Type B pancreatic cell (in vitro differentiated cells): ENCODE measurements at regions not wholly inside any gene's neighbourhood (a gene's known extent, or its start where the extent isn't known, plus 50 kb on each side); places are given as distances from the start of the nearest gene placed in this dataset.

Experiments
- DNase-seq: peaks from one replicate; pipeline ENCODE4 v3.0.0; 2021; ENCODE audit warnings: mixed read lengths; ENCODE audit not compliant: unreplicated experiment; ENCODE audit errors: extremely low spot score
- H3K27ac Mint-ChIP-seq: 2 replicates; pipeline ENCODE4 v1.8.0; 2021; ENCODE audit warnings: mild to moderate bottlenecking, mixed read lengths
- H3K27me3 Mint-ChIP-seq: 2 replicates; pipeline ENCODE4 v1.8.0; 2021; ENCODE audit warnings: mixed read lengths
- H3K36me3 Mint-ChIP-seq: 2 replicates; pipeline ENCODE4 v1.8.0; 2021; ENCODE audit warnings: mixed read lengths
- H3K4me1 Mint-ChIP-seq: one replicate; pipeline ENCODE4 v1.8.0; 2021; ENCODE audit warnings: mixed read lengths; ENCODE audit not compliant: unreplicated experiment
- H3K4me3 Mint-ChIP-seq: 2 replicates; pipeline ENCODE4 v1.8.0; 2021; ENCODE audit warnings: mild to moderate bottlenecking, mixed read lengths
- H3K9me3 Mint-ChIP-seq: 2 replicates; pipeline ENCODE4 v1.8.0; 2021; ENCODE audit warnings: mixed read lengths
- CTCF ChIP-seq: fragments of 200-600 bp; sonication (generic); conservative IDR thresholded peaks from 2 replicates; pipeline ENCODE4 v1.5.0; 2021; ENCODE audit warnings: antibody characterized with exemption, mild to moderate bottlenecking

GRCh38 chr3:150180334-150180733 is 209.6 kb upstream of the PFN2 start:
- Mint-ChIP-seq H3K4me1 (peaks cover 12% of the 10 kb centered on the region), H3K4me3 (no peak overlapping the region), H3K36me3 (no peaks in the 10 kb centered on the region), H3K27ac (no peak overlapping the region), H3K27me3 (peaks cover 10% of the 10 kb centered on the region), H3K9me3 (no peaks in the 10 kb centered on the region)
- no peak for DNase-seq
- no peak for TF ChIP-seq CTCF

- no peak overlapping the region for H3K4me3 Mint-ChIP-seq
- no peak for TF ChIP-seq CTCF
- H3K9me3 Mint-ChIP-seq = no peaks in the 10 kb centered on the region
- DNase-seq = no peak
- H3K27ac Mint-ChIP-seq = no peak overlapping the region
- peaks cover 15% of the 10 kb centered on the region for H3K27me3 Mint-ChIP-seq
- H3K36me3 Mint-ChIP-seq = no peaks in the 10 kb centered on the region
- H3K4me1 Mint-ChIP-seq = peaks cover 12% of the 10 kb centered on the region
Observed at GRCh38 chr3:150179330-150179729, 208.6 kb upstream of the PFN2 start.

- H3K27ac Mint-ChIP-seq = no peak overlapping the region
- no peaks in the 10 kb centered on the region for H3K9me3 Mint-ChIP-seq
- no peak for TF ChIP-seq CTCF
- peaks cover 26% of the 10 kb centered on the region for H3K27me3 Mint-ChIP-seq
- DNase-seq = no peak
- H3K4me3 Mint-ChIP-seq = no peak overlapping the region
- H3K4me1 Mint-ChIP-seq = peaks cover 12% of the 10 kb centered on the region
- H3K36me3 Mint-ChIP-seq = no peaks in the 10 kb centered on the region
Observed at GRCh38 chr3:150177673-150178381, 207.1 kb upstream of the PFN2 start.

- Mint-ChIP-seq H3K27ac (no peak overlapping the region), H3K36me3 (no peaks in the 10 kb centered on the region), H3K27me3 (peaks cover 29% of the 10 kb centered on the region), H3K4me3 (no peak overlapping the region), H3K9me3 (no peaks in the 10 kb centered on the region), H3K4me1 (no peaks in the 10 kb centered on the region)
- no peak for DNase-seq
- no peak for TF ChIP-seq CTCF
Observed at GRCh38 chr3:150174179-150174578, 203.5 kb upstream of the PFN2 start.

GRCh38 chr3:150172356-150172755 is 201.7 kb upstream of the PFN2 start:
- H3K4me1 Mint-ChIP-seq = no peaks in the 10 kb centered on the region
- no peak for DNase-seq
- H3K4me3 Mint-ChIP-seq = no peak overlapping the region
- no peak overlapping the region for H3K27ac Mint-ChIP-seq
- no peaks in the 10 kb centered on the region for H3K9me3 Mint-ChIP-seq
- H3K36me3 Mint-ChIP-seq = no peaks in the 10 kb centered on the region
- TF ChIP-seq CTCF = no peak
- H3K27me3 Mint-ChIP-seq = peaks cover 35% of the 10 kb centered on the region
